ENCODE measurements at regions not wholly inside any gene's neighbourhood (a gene's known extent, or its start where the extent isn't known, plus 50 kb on each side); places are given as distances from the start of the nearest gene placed in this dataset.
"Not testable (repeated sequence)": the region's sequence is repeated elsewhere in the genome, so short reads cannot be mapped to it uniquely, and the experiment has no call there.

DNA sequence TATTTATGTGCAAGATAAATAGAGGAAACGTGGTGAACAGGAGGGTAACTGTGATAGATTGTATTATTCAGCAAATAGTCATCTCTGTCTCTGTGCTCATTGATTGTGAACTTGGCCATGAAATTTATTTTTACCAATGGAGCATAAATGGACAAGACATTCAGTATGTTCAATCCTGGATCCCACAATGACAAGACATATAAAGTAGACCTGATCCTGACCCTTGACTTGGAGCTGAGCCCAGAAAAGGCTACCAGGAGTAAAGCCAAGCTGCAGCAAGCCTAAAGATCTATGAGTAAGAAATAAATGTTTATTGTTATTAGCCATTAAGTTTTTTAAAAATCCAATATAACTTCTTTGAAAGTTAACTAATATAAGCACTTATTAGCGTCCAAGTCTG, 531.2 kb downstream of the PIK3C3 start:
- no peak for DNase-seq

DNA sequence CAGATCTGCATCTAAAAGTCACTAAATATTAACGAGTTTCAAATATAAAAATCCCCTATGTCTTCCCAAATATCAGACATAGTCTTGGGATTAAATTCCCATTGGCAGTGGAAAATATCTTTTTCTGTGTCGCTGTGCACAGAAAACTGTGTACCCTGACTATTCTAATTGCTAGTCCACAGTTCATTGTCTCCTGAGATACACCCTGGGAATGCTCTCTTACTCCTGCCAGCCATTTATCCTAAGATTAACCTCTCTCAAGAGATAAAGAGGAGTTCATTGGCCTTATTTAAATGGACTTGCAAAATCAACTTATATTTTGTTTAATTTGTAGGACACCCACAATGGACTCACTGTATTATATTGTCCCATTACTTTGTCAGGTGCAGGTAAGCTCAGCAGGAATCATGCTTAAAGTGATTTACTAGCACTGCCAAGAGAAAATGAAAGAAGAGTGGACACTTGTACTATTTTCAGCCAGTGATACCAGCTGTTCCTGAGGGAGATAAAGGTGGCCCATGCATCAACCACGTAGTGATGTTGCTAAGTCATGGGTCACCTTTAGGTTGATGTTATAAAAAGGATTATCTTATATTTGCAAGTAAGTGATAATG, 553.8 kb downstream of the PIK3C3 start:
- peak; percentile 5 for DNase-seq

DNA sequence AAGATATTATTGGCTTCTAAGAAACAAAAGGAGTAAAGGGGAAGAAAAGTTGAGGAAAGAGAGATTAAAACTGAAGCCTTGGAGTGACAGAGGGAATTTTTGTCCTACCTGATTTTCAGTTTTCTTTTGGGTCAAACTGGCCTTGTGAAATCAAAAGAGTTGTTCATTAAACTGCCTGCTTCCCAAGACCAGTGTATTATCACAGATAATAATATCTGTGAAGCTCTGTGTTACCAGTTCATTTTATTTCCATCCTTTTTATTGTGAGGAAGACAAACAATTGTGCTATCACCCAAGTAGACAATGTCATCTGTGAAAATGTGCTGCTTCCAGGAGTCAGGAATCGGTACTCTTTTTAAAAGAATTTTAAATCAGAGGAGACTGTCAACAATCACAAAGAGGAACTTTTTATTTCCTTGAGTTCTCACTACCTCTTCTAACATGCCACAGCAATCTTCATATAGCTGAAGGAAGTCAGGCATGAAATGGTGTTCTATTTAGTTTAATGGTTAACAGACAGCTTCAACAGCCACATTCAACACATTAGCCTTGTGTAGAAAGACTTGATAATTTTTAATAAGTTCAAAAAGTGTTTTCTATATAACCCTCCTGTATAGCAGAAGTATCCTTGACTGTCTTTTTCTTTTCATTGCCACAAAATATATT, 554.8 kb downstream of the PIK3C3 start:
- no peak for DNase-seq

GRCh38 chr18:42510540-42510939, 555.5 kb downstream of the PIK3C3 start:
- DNase-seq = no peak

- no peak for DNase-seq
Measured at GRCh38 chr18:42513441-42513840, 558.4 kb downstream of the PIK3C3 start.

DNA sequence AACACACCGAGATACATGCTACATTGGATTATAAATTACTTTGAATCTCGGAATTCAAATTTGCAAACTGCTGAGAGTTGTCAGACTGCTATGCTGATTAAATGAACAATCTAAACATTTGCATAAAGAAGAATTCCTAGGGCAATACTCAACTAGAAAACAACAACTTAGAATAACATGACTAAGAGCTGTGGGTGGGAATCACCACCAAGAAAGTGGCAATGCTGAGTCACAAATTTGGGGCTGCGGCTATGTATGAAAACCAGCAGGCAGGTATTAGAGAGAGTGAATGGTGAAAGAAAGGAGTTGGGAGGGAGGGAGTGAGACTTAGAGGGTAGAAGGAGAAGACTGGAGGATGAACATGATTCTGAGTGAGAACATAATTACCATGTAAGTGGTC, 559.5 kb downstream of the PIK3C3 start:
- no peak for DNase-seq

GRCh38 chr18:42517896-42518295, 562.9 kb downstream of the PIK3C3 start:
- no peak for DNase-seq

GRCh38 chr18:42518331-42518730, 563.3 kb downstream of the PIK3C3 start:
- not testable (repeated sequence) for DNase-seq

GRCh38 chr18:42520138-42520537, 565.1 kb downstream of the PIK3C3 start:
- no peak for DNase-seq

GRCh38 chr18:42525905-42526304, 570.9 kb downstream of the PIK3C3 start:
- DNase-seq = no peak

DNA sequence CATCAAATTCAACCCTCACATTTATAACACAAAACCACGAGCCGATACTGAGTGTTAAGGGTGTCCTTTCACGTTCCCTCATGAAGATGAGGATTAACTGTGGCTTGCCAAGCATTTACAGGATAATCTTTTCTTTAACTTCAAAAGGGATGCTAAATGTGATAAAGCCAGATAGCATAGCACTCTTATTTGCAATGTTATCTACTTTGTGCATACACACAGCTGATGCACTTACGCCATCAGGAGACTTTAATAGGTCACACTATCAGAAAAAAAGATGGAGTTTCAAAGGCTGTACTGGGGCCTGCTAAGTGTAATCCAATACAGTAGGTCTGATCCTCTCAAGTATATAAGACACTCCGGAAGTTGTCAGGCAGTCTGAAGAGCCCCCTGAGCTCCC, 572.7 kb downstream of the PIK3C3 start:
- DNase-seq = no peak

DNA sequence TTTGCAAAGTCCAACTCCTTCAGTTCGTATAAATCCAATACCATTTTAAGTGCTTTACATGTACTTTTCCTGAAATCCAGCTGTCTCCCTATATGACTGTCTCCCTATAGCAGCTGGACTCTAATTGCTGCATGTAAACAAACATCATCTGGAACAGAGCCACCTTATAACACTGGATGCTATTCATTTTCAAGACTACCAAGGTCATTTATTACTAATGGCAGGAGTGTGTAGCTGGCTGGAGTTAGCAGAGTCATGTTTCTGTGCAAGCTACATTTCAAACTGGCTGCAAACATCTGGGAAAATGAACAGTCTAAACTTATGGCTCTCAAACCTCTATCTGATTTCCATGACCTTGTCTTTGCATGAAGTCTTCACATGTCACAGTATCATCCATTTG, 575.2 kb downstream of the PIK3C3 start:
- DNase-seq = no peak

GRCh38 chr18:42532119-42532518, 577.1 kb downstream of the PIK3C3 start:
- no peak for DNase-seq

GRCh38 chr18:42533009-42533575, 578.1 kb downstream of the PIK3C3 start:
- DNase-seq = peak; percentile 93

GRCh38 chr18:42533616-42534015, 578.6 kb downstream of the PIK3C3 start:
- DNase-seq = peak; percentile 56

DNA sequence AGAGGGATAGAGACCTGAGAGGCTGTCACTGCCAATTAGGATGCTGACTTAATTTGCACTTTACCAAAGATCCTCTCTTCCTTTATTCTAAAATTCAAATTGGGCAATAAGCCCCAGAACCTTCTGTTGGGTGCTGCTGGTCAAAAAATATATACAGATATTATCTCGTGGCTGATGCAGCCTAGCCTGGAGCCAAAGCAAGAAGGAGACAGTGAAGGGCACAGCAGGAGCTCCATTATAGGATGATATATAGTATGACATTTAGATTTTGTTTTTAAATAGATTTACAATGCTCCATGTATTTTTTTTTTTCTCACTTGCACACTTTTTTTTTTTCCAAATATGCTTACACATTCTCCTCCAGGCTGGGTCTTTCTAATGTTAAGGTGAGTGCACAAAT, 579.3 kb downstream of the PIK3C3 start:
- DNase-seq = peak; percentile 44

DNA sequence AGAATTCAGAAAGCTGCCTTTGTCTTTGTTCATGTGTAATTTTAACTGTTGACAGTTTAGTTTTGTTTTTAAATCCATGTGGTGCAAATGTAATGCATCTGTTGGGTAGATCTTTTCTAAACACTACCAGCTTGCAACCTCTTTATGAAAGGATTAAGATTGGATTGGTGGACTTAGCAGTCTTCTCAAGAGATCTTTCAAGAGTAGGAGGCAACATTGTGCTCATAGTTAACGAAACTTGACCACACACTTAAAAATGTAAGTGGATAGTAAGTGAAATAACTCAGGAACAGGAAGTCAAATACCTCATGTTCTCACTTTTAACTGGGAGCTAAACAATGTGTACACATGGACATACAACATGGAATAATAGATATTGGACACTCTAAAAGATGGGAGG, 579.0 kb downstream of the RIT2 start:
- no peak for DNase-seq

- DNase-seq = no peak
Measured at GRCh38 chr18:42537291-42537690, 578.2 kb downstream of the RIT2 start.

GRCh38 chr18:42544901-42545300, 570.6 kb downstream of the RIT2 start:
- DNase-seq = no peak

GRCh38 chr18:42545825-42546224, 569.7 kb downstream of the RIT2 start:
- no peak for DNase-seq

DNA sequence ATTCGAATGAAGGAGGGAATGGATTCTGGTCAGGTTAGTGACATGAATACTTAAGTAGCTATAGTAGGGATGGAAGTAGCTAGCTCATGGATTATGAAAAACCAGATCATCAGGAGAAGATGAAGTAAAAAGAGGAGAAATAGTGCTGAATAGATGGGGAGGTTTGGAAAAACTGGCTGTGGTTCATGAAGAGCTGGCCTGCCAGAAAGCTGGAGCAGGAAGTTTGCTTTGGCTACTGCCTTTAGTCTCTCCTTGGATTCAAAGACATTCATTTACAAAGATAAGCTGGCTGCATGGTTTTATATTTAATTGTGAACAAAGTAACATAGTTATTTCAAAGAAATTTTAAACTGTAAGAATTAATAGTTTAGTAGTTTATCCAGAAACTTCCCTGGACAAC, 567.0 kb downstream of the RIT2 start:
- no peak for DNase-seq

DNA sequence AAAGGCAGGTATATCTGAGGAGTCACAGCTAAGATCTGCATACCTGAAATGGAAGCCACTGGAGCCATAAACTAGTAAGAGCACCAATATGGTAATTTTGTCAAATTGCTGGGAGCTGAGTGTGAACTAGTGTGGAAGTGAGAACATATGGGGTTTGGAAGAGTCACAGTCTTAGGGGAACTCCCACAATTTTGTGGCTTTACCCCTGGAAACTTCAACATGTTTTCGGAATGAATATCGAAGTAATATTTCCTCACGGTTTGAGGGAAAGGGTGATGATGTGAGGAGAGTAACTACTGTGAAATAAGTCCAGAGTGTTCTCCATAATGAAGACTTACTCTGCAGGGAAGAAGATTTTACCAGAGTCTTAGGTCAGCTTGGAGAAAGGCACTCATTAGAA, 565.9 kb downstream of the RIT2 start:
- no peak for DNase-seq

- not testable (repeated sequence) for DNase-seq
Measured at GRCh38 chr18:42552559-42552958, 562.9 kb downstream of the RIT2 start.

DNA sequence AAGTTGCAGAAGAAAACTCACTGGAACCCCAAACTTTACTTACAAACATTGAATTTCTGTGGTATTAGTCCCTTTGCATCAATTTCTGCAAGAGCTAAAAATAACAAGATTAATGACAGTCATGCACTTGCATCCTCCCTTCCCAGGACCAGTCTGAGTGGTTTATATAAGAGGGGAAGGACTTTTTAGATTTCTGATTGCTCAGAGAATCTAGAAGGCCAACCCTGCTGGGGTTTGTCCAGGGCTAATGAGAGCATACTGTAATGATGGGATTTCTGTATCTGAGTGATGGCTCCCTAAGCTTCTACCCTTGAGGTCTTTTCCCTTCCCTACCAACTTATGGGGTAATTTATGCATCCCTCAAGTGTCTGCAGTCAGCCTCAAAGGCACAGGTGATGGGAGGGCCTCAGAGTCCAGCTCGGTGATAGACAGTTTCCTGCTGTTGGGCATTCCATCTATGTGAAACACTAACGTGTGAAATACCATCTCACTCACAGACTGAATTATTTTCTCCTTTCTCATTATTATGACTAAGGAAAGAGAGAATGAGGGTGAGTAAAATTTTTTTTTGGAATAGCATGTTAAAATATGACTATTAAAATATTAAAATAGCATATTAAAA, 556.3 kb downstream of the RIT2 start:
- no peak for DNase-seq

Data from NCI-H2227 treated with DMSO at 0.1 percent for 48 hours (cell line).